Smooth muscle cell (in vitro differentiated cells): ENCODE measurements at regions not wholly inside any gene's neighbourhood (a gene's known extent, or its start where the extent isn't known, plus 50 kb on each side); places are given as distances from the start of the nearest gene placed in this dataset.

Experiments used
- DNase-seq: peaks from one replicate; lab custom pipeline; 2025; ENCODE audit not compliant: unreplicated experiment; lab: John Stamatoyannopoulos, UW
- H2AFZ ChIP-seq: fragments of 200-600 bp; sonication (generic); 2 replicates; pipeline ENCODE4 v1.6.0; 2016; ENCODE audit warnings: antibody characterized with exemption, low read depth, mild to moderate bottlenecking
- H3F3A ChIP-seq: fragments of 200-600 bp; sonication (generic); 2 replicates; pipeline ENCODE4 v1.6.0; 2017; ENCODE audit warnings: antibody characterized with exemption, low read depth
- H3K27ac ChIP-seq: fragments of 200-600 bp; sonication (generic); 2 replicates; pipeline ENCODE4 v1.5.1; 2016; ENCODE audit warnings: low read depth, mild to moderate bottlenecking
- H3K27me3 ChIP-seq: fragments of 200-600 bp; sonication (generic); 2 replicates; pipeline ENCODE4 v1.6.1; 2016; ENCODE audit warnings: low read depth, mild to moderate bottlenecking
- H3K36me3 ChIP-seq: fragments of 200-600 bp; sonication (generic); 2 replicates; pipeline ENCODE4 v1.5.1; 2016; ENCODE audit warnings: low read depth
- H3K4me1 ChIP-seq: fragments of 200-600 bp; sonication (generic); 2 replicates; pipeline ENCODE4 v1.5.1; 2016; ENCODE audit warnings: low read depth
- H3K4me2 ChIP-seq: fragments of 200-600 bp; sonication (generic); 2 replicates; pipeline ENCODE4 v1.6.0; 2016; ENCODE audit warnings: mild to moderate bottlenecking
- H3K4me3 ChIP-seq: fragments of 200-600 bp; sonication (generic); 2 replicates; pipeline ENCODE4 v1.5.1; 2016; ENCODE audit warnings: mild to moderate bottlenecking
- H3K79me2 ChIP-seq: fragments of 200-600 bp; sonication (generic); 2 replicates; pipeline ENCODE4 v1.6.0; 2016; ENCODE audit warnings: low read depth, mild to moderate bottlenecking
- H3K9ac ChIP-seq: fragments of 200-600 bp; sonication (generic); 2 replicates; pipeline ENCODE4 v1.6.0; 2016; ENCODE audit warnings: low read depth
- H3K9me3 ChIP-seq: fragments of 200-600 bp; sonication (generic); replicated peaks from 2 replicates; pipeline ENCODE4 v1.5.1; 2016; ENCODE audit warnings: low read depth
- H4K20me1 ChIP-seq: fragments of 200-600 bp; sonication (generic); 2 replicates; pipeline ENCODE4 v1.6.0; 2016; ENCODE audit warnings: low read depth
- CTCF ChIP-seq: fragments of 200-600 bp; sonication (generic); IDR thresholded peaks from 2 replicates; pipeline ENCODE4 v1.5.1; 2017; ENCODE audit warnings: borderline replicate concordance, mild to moderate bottlenecking, antibody characterized with exemption; ENCODE audit not compliant: insufficient read depth, poor library complexity, severe bottlenecking
- WGBS: methylation state at CpG from one replicate; pipeline ENCODE4 v1.1.7; 2016; ENCODE audit warnings: low lambda C conversion rate; 5-methylcytosine and 5-hydroxymethylcytosine counted together

DNA sequence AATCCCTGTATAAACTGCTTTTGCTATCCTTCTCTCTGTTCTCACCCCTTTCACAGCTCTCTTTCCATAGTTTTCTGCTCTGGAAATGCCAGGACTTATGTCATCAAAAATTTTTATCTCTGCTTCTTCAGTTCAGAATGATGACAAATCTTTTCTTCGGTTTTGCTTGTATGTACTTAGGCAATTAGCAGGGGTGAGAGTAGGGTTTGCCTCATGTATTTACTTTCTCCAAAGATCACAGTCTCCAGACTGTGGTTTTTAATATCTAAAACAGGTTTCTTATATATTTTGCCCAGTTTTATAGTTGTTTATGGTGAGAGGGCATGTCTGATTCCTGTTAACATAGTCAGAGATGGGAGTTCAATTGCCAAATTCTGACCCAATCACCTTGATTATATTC lies 235.4 kb upstream of the LYPLAL1 start:
- H3K79me2 ChIP-seq = no peaks in the 10 kb centered on the region
- no peaks in the 10 kb centered on the region for H3K36me3 ChIP-seq
- H3K4me3 ChIP-seq = no peak overlapping the region
- H3K4me1 ChIP-seq = no peaks in the 10 kb centered on the region
- H3K9ac ChIP-seq = no peak overlapping the region
- H3K4me2 ChIP-seq = peak overlapping the region; percentile 22
- no peaks in the 10 kb centered on the region for H4K20me1 ChIP-seq
- no peak overlapping the region for H2AFZ ChIP-seq
- WGBS = 8% methylated on average over 1 of the region's 1 CpG
- H3K9me3 ChIP-seq = no peaks in the 10 kb centered on the region
- no peak overlapping the region for H3K27ac ChIP-seq
- TF ChIP-seq CTCF = no peak
- H3F3A ChIP-seq = no peaks in the 10 kb centered on the region
- no peak for DNase-seq
- H3K27me3 ChIP-seq = no peaks in the 10 kb centered on the region

DNA sequence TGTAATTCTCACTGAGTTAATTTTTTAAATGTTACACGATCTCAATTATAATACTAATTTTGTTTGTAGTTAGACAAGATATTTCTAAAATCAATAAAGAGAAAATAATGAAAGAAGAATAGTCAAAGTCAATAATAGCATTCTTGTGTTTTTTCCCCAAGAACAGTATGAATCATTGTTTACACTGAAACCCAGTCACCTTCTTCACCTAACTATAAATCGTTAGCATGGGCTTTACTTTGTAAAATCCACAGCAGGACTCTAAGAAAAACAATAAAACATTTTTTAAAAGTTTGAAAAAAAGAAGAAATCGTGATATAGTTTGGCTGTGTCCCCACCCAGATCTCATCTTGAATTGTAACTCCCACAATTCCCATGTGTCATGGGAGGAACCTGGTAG lies 234.6 kb upstream of the LYPLAL1 start:
- no peak overlapping the region for H3K4me2 ChIP-seq
- no peaks in the 10 kb centered on the region for H3F3A ChIP-seq
- H4K20me1 ChIP-seq = no peaks in the 10 kb centered on the region
- H3K4me1 ChIP-seq = no peaks in the 10 kb centered on the region
- no peak overlapping the region for H3K4me3 ChIP-seq
- H3K79me2 ChIP-seq = no peaks in the 10 kb centered on the region
- WGBS = 81% methylated on average over 3 of the region's 3 CpGs
- no peak for DNase-seq
- TF ChIP-seq CTCF = no peak
- no peaks in the 10 kb centered on the region for H3K27me3 ChIP-seq
- no peak overlapping the region for H3K27ac ChIP-seq
- H3K9me3 ChIP-seq = no peaks in the 10 kb centered on the region
- no peaks in the 10 kb centered on the region for H3K36me3 ChIP-seq
- H3K9ac ChIP-seq = no peak overlapping the region
- no peak overlapping the region for H2AFZ ChIP-seq

DNA sequence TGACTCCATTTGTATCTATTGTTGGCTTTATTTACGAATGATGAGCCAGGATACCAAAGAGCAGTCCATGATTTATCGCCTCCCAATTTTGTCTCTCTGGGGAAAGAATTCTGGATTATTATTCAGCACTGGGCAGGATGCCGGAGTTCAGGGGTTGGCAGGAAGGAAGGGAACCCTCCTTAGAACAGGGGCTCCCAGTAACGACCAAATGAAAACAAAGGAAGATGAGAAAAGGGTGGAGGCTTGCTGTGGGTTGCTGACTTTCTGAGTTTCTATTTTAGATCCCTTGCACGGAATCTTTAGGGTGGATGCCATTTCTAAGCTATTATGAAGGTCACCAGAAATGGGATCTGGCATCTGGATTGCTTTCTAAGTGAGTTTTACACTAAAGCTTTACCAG lies 231.2 kb upstream of the LYPLAL1 start:
- no peaks in the 10 kb centered on the region for H3K36me3 ChIP-seq
- no peak overlapping the region for H3K4me3 ChIP-seq
- no peak for TF ChIP-seq CTCF
- no peaks in the 10 kb centered on the region for H3K27me3 ChIP-seq
- H3K27ac ChIP-seq = no peak overlapping the region
- no peak for DNase-seq
- no peak overlapping the region for H3K4me2 ChIP-seq
- H3K9me3 ChIP-seq = no peaks in the 10 kb centered on the region
- H4K20me1 ChIP-seq = no peaks in the 10 kb centered on the region
- H3K79me2 ChIP-seq = no peaks in the 10 kb centered on the region
- no peak overlapping the region for H2AFZ ChIP-seq
- H3F3A ChIP-seq = no peaks in the 10 kb centered on the region
- 88% methylated on average over 5 of the region's 5 CpGs for WGBS
- no peak overlapping the region for H3K9ac ChIP-seq
- H3K4me1 ChIP-seq = no peaks in the 10 kb centered on the region

- H3K27me3 ChIP-seq = no peaks in the 10 kb centered on the region
- no peaks in the 10 kb centered on the region for H3K79me2 ChIP-seq
- no peak for TF ChIP-seq CTCF
- H3K4me2 ChIP-seq = no peak overlapping the region
- H3K4me1 ChIP-seq = peaks cover 6% of the 10 kb centered on the region
- WGBS = 80% methylated on average over 2 of the region's 2 CpGs
- H4K20me1 ChIP-seq = no peaks in the 10 kb centered on the region
- H3K27ac ChIP-seq = no peak overlapping the region
- H3K9me3 ChIP-seq = no peaks in the 10 kb centered on the region
- H3K4me3 ChIP-seq = no peak overlapping the region
- DNase-seq = no peak
- H3F3A ChIP-seq = no peaks in the 10 kb centered on the region
- no peak overlapping the region for H3K9ac ChIP-seq
- no peaks in the 10 kb centered on the region for H3K36me3 ChIP-seq
- no peak overlapping the region for H2AFZ ChIP-seq
These were observed 230.3 kb upstream of the LYPLAL1 start for GRCh38 chr1:218943371-218943770.
